Neuron (in vitro differentiated cells): ENCODE measurements at regions not wholly inside any gene's neighbourhood (a gene's known extent, or its start where the extent isn't known, plus 50 kb on each side); places are given as distances from the start of the nearest gene placed in this dataset.
"Not testable (repeated sequence)": the region's sequence is repeated elsewhere in the genome, so short reads cannot be mapped to it uniquely, and the experiment has no call there.

Experiments
- H2AFZ ChIP-seq: one replicate; pipeline ENCODE4 v1.6.1; 2013; ENCODE audit warnings: low read depth, mild to moderate bottlenecking, inconsistent platforms, low read length, moderate library complexity
- H3K27me3 ChIP-seq: one replicate; pipeline ENCODE4 v1.6.1; 2013; ENCODE audit warnings: low read length; ENCODE audit not compliant: insufficient read depth
- H3K36me3 ChIP-seq: one replicate; pipeline ENCODE4 v1.6.1; 2013; ENCODE audit warnings: low read length; ENCODE audit not compliant: insufficient read depth
- H3K4me1 ChIP-seq: one replicate; pipeline ENCODE4 v1.6.1; 2013; ENCODE audit warnings: low read length; ENCODE audit not compliant: insufficient read depth
- H3K4me3 ChIP-seq: 2 replicates; pipeline ENCODE4 v1.5.1; 2013; ENCODE audit warnings: mild to moderate bottlenecking, low read length, moderate library complexity
- H3K9me3 ChIP-seq: one replicate; pipeline ENCODE4 v1.6.1; 2013; ENCODE audit warnings: low read length

DNA sequence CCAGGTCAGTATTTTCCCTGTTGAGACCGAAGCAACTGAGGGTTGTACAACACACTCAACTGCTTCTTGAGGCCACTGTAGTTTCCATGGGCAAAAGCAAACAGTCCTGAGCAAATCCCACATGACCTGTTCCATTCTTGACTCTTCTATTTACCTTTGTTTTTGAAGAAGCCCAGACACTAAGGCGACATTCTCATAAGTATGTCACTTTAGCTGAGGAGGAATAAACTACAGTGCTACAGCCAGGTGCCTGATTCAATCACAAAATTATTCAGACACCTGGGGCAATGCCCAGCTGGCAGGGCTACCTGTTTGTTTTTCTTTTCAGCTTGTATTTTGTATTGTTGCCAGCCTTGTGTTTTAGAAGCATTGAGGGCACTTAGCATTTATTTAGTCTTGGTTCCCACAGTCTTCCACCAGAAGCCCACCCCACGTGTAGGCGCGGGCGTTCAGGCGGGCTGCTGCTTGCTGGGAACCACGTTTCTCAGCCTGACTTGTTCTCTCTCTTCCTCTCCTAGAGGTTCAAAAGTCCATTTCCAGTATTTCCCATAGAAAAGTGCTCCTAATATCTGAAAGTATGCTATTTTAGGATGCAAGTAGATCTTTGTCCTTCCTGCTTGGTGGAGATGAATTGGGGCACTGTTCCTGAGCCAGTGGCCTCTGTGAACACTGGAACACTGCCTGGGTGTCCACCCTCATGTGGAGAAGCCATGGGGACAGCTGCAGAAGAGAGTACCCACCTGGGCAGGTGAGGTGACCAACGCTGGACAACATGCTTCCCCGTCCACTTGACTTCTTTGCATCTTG is 99.0 kb upstream of the COPS8 start:
- no peak overlapping the region for H3K4me3 ChIP-seq
- no peak overlapping the region for H2AFZ ChIP-seq
- peaks cover 3% of the 10 kb centered on the region for H3K9me3 ChIP-seq
- no peaks in the 10 kb centered on the region for H3K27me3 ChIP-seq
- H3K4me1 ChIP-seq = peaks cover 17% of the 10 kb centered on the region
- no peaks in the 10 kb centered on the region for H3K36me3 ChIP-seq

DNA sequence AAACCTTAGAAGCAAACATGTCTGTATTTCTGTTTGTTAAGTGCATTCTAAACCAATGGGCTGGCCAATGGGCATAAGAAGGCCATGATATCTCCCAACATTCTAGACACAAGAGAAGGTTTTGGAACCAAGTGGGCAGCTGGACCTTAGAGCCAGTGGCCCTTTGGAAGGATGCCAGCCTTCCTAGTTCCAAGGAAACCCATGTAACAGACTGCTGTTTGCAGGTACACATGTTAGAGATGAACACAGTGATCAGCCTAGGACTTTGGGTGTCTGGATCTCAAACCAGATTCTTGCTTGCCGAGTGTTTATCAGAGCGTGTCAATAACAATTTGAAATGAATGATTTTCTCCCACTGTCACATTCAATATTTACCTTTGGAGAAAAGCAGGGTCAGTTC is 97.5 kb upstream of the COPS8 start:
- peaks cover under 1% of the 10 kb centered on the region for H3K9me3 ChIP-seq
- H3K27me3 ChIP-seq = no peaks in the 10 kb centered on the region
- H3K36me3 ChIP-seq = no peaks in the 10 kb centered on the region
- H2AFZ ChIP-seq = no peak overlapping the region
- peaks cover 17% of the 10 kb centered on the region for H3K4me1 ChIP-seq
- no peak overlapping the region for H3K4me3 ChIP-seq

DNA sequence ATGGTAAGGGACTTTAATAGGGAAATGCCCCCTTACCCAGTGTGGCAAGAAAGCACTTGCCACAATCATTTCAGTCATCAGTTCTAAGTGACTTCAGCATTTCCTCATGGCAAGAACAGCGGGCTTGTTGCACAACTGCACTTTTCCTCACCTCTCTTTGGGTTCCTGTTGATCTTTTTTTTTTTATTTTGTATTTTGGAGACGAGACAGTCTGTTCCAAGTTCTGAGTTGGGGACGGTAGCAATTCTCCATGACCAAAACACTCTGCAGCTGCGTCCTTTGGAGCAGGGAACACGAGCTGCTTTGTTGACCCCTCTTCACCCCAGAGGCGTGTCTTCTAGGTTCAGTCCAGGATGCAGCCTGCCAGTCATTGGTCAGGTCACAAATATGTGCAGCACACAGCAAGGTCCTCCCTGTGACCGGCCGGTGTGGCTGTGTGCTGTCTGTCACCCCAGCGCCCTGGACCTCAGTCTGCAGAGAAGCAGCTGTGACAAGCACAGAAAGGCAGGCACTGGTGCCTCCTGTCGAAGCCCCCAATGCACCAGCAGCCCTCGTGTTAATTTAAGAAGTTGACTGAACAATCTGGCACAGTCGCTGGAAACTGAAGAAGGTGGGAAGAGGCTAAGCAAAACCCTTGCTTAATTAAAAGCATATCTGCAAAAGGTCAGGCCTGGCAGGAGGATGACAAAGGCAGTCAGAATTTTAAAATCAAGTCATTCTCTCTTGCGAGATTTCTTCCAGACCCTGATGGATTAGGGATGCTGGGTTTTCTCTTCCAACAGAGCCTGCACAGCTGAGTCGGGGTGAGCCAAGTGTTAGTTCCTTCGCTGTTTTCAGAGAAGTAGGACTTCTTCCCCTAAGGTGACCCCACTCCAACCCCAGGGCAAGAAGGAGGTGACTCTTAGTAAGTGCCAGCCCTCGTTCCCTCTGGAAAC is 96.7 kb upstream of the COPS8 start:
- H3K9me3 ChIP-seq = no peaks in the 10 kb centered on the region
- H3K4me3 ChIP-seq = no peak overlapping the region
- H3K4me1 ChIP-seq = peaks cover 17% of the 10 kb centered on the region
- no peaks in the 10 kb centered on the region for H3K27me3 ChIP-seq
- no peaks in the 10 kb centered on the region for H3K36me3 ChIP-seq
- no peak overlapping the region for H2AFZ ChIP-seq

- no peaks in the 10 kb centered on the region for H3K27me3 ChIP-seq
- no peak overlapping the region for H3K4me3 ChIP-seq
- H3K36me3 ChIP-seq = no peaks in the 10 kb centered on the region
Observed at GRCh38 chr2:236990552-236990951, 95.1 kb upstream of the COPS8 start.

DNA sequence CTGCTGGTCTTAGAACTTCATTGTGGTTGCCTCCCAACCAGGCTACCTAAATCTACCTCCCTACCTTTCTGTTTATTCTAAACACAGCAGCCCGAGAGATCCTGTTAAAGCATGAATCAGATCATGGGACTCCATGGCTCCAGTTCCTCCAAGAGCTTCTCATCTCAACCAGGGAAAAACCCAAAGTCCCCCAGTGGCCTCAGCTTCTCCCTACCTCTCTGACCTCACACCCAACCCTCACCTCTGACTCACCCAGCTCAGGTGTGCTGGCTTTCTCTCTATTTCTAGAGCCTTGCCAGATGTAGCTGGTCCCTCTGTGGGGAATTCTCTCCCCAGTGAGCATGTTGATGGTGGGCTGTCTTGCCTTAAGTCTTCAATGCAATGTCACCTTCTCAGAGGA is 93.8 kb upstream of the COPS8 start:
- no peaks in the 10 kb centered on the region for H3K9me3 ChIP-seq
- H3K4me1 ChIP-seq = peaks cover 31% of the 10 kb centered on the region
- no peaks in the 10 kb centered on the region for H3K27me3 ChIP-seq
- H3K4me3 ChIP-seq = no peak overlapping the region
- no peaks in the 10 kb centered on the region for H3K36me3 ChIP-seq
- no peak overlapping the region for H2AFZ ChIP-seq

More at GRCh38 chr2:236990552-236990951, 95.1 kb upstream of the COPS8 start:
- Histone ChIP-seq H3K9me3 (no peaks in the 10 kb centered on the region), H2AFZ (no peak overlapping the region), H3K4me1 (peaks cover 28% of the 10 kb centered on the region)

GRCh38 chr2:236993286-236993685 is 92.4 kb upstream of the COPS8 start:
- Histone ChIP-seq H3K27me3 (no peaks in the 10 kb centered on the region), H3K36me3 (no peaks in the 10 kb centered on the region), H3K4me3 (no peak overlapping the region), H3K4me1 (peaks cover 31% of the 10 kb centered on the region), H3K9me3 (no peaks in the 10 kb centered on the region), H2AFZ (no peak overlapping the region)

DNA sequence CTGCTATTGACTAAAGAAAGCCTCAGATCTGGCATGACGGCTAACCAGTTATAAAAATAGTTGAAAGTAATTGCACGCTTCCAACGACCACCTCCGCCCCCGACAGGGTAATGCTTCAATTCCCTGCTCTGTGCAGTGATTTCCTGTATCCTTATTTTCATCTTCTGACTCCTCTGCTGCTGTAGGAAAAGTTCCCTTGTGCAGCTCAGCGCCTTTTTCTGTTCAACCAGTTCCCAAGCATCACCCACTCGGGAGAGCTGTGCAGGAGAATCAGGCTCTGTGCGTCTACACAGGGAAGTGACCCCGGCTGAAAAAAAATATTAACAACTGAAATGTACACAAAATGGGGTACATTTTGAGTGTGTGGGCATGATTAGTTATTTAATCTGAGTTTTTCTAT is 91.3 kb upstream of the COPS8 start:
- no peaks in the 10 kb centered on the region for H3K36me3 ChIP-seq
- H3K4me1 ChIP-seq = peaks cover 20% of the 10 kb centered on the region
- no peak overlapping the region for H2AFZ ChIP-seq
- H3K27me3 ChIP-seq = no peaks in the 10 kb centered on the region
- no peak overlapping the region for H3K4me3 ChIP-seq
- H3K9me3 ChIP-seq = peaks cover 3% of the 10 kb centered on the region

GRCh38 chr2:236997069-236997715 is 88.5 kb upstream of the COPS8 start:
- Histone ChIP-seq H3K36me3 (no peaks in the 10 kb centered on the region), H3K4me3 (no peak overlapping the region), H2AFZ (no peak overlapping the region), H3K4me1 (peaks cover 14% of the 10 kb centered on the region), H3K27me3 (no peaks in the 10 kb centered on the region), H3K9me3 (peaks cover 12% of the 10 kb centered on the region)

GRCh38 chr2:236998236-236998635 is 87.5 kb upstream of the COPS8 start:
- Histone ChIP-seq H3K27me3 (no peaks in the 10 kb centered on the region), H2AFZ (no peak overlapping the region), H3K9me3 (peaks cover 12% of the 10 kb centered on the region), H3K36me3 (no peaks in the 10 kb centered on the region), H3K4me3 (no peak overlapping the region), H3K4me1 (peaks cover 14% of the 10 kb centered on the region)

DNA sequence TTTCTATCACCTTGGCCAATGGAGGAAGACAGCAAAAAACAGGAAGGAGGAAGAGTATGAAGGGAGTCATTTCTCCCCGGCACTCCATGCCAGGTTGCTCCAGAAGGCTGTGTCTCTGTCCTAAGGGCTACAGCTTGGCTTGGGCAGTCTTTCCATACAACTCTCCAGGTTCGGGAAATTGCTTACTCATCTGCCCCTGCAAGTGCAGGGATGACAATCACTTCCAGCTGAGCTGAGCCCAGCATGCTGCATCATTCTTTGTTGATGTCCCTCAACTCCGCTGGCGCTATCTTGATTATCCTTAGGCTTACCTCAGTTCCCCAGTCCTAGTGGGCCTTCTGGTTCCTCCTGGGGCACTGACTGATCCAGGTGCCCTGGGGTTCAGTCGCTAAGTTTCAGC is 86.9 kb upstream of the COPS8 start:
- H3K4me3 ChIP-seq = no peak overlapping the region
- H3K27me3 ChIP-seq = no peaks in the 10 kb centered on the region
- no peaks in the 10 kb centered on the region for H3K36me3 ChIP-seq
- H3K4me1 ChIP-seq = peaks cover 14% of the 10 kb centered on the region
- peaks cover 12% of the 10 kb centered on the region for H3K9me3 ChIP-seq
- no peak overlapping the region for H2AFZ ChIP-seq

GRCh38 chr2:237000481-237000880 is 85.2 kb upstream of the COPS8 start:
- H3K36me3 ChIP-seq = no peaks in the 10 kb centered on the region

GRCh38 chr2:237005341-237005740 is 80.3 kb upstream of the COPS8 start:
- H3K9me3 ChIP-seq, H3K27me3 ChIP-seq, H3K4me1 ChIP-seq, H3K36me3 ChIP-seq, H2AFZ ChIP-seq, H3K4me3 ChIP-seq: not testable (repeated sequence)

More at GRCh38 chr2:237000481-237000880, 85.2 kb upstream of the COPS8 start:
- H2AFZ ChIP-seq = no peak overlapping the region
- no peak overlapping the region for H3K4me3 ChIP-seq
- H3K4me1 ChIP-seq = peaks cover 3% of the 10 kb centered on the region
- H3K9me3 ChIP-seq = peaks cover 15% of the 10 kb centered on the region
- no peaks in the 10 kb centered on the region for H3K27me3 ChIP-seq
